GM12878 (cell line): ENCODE measurements at regions not wholly inside any gene's neighbourhood (a gene's known extent, or its start where the extent isn't known, plus 50 kb on each side); places are given as distances from the start of the nearest gene placed in this dataset. TPM values are rescaled to one million over a fixed set of nuclear protein-coding genes. Genes with fewer than 3 reads are reported as not detected.

ENCODE experiments used
- small RNA-seq: library from RNA; depleted of rRNA; stranded (forward); fragments of <200 nt; gene quantifications from one replicate; pipeline ENCODE3, GENCODE V24; 2014

Small RNA genes lying in the stretch of these regions (small RNA-seq; reads per million reads assigned to genes)
- gene AC007923.3 (not detected), gene RNU6-1134P (not detected)
